GM20000 (cell line): ENCODE measurements at regions not wholly inside any gene's neighbourhood (a gene's known extent, or its start where the extent isn't known, plus 50 kb on each side); places are given as distances from the start of the nearest gene placed in this dataset.

Experiments
- DNase-seq: peaks from one replicate; pipeline ENCODE4 v3.0.0; 2012; ENCODE audit warnings: low spot score
- TF ChIP-seq, protein P1 (sequence below): IDR thresholded peaks from 2 replicates; pipeline ENCODE4 v1.5.1; 2012; ENCODE audit warnings: mild to moderate bottlenecking, control low read depth; ENCODE audit errors: extremely low read depth, missing control alignments

DNA sequence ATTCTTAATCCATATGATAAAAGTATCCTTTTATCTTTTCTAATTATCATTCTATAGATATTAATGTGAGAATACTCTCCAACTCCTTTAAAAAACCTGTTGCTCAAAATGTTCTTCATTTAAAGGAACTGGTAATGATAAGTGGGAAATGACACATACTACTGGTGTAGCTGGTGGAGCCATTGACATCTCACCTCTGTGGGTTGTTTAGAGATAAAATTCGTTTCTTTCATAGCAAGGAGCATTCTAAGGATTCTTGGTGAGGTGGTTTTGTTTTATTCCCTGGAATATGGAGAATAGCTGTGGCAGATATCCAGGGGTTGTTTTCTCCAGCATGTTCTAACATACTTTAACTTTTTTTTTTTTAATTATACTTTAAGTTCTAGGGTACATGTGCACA lies 299.8 kb upstream of the THBS1 start:
- TF ChIP-seq, protein P1, sequence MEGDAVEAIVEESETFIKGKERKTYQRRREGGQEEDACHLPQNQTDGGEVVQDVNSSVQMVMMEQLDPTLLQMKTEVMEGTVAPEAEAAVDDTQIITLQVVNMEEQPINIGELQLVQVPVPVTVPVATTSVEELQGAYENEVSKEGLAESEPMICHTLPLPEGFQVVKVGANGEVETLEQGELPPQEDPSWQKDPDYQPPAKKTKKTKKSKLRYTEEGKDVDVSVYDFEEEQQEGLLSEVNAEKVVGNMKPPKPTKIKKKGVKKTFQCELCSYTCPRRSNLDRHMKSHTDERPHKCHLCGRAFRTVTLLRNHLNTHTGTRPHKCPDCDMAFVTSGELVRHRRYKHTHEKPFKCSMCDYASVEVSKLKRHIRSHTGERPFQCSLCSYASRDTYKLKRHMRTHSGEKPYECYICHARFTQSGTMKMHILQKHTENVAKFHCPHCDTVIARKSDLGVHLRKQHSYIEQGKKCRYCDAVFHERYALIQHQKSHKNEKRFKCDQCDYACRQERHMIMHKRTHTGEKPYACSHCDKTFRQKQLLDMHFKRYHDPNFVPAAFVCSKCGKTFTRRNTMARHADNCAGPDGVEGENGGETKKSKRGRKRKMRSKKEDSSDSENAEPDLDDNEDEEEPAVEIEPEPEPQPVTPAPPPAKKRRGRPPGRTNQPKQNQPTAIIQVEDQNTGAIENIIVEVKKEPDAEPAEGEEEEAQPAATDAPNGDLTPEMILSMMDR = no peak
- DNase-seq = no peak

DNA sequence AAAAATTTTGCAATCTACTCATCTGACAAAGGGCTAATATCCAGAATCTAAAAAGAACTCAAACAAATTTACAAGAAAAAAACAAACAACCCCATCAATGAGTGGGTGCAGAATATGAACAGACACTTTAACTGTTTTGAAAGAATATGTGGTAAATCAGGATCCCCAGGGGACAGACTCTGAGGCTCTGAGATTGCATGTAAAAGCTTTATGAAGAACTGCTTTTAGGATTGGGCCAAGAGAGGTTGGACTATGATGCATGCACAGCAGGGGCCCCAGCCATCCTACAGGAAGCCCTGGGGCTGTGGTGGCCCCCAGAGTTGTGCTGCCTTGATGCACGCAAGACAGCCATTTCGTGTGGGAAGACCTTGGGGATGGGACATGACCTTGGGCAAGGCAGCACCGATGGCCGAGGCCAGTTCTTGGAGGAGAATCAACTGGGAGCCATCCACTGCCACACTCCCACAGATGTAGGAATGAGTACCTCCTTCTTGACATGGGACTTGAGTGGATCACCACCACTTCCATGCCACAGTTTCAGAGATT lies 298.1 kb upstream of the THBS1 start:
- DNase-seq = no peak
- TF ChIP-seq, protein P1 = no peak

DNA sequence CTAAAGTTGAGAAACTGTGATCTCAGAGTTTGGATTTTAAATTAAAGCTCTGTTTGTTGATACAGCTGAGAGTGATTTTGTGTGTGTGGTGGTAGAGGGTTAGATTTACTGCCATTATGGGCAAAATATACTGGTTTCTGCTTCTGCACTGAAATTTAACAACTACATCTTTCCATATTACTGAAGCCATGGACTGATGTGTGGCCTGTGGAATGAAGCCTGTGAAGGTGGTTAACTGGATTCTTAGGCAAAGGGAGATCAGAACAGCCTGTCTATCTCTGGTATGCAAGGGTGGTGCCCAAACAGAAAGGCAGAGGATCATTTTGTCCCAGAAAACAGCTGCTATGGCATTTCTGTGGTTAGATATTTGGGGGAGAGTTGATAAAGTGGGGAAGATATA lies 297.3 kb upstream of the THBS1 start:
- TF ChIP-seq, protein P1 = no peak
- no peak for DNase-seq

DNA sequence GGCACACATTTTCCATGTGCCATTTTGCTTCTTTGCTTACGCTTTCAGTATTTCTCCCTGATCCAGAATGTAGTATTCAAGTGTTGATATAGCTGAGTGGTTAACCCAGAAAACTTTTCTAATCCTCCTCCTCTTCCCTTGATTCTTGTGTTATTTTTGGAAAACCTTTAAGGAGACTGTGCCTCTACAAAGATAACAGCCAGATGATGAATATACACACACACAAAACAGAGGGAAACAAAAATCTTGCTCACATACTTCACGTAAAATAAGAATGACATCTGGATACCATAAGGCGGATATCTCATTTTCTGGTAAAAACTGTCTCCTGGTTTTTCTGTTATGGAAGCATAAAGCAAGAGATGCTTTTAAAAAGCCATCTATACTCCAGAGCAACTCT lies 295.8 kb upstream of the THBS1 start:
- TF ChIP-seq, protein P1 = no peak

DNA sequence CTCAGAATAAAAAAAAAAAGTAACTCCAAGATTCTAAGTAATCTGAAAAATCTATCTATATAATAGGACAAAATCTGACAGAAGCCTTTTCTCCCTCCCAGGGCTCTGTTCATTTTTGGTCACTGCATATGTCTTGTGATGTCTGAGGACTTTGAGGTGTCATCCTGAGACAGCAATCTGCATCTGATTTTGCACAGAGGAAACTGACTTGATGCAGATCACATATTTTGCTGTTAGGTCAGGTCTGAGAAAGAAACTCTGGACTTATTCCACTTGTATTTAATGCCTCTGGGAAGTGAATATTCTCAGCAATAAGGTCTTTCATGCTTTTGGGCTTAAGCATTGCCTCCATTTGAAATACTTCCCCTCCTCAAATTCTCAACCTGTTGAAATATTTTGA lies 295.2 kb upstream of the THBS1 start:
- DNase-seq = no peak
- TF ChIP-seq, protein P1 = no peak

More for the DNA sequence above, 295.8 kb upstream of the THBS1 start:
- DNase-seq = no peak

DNA sequence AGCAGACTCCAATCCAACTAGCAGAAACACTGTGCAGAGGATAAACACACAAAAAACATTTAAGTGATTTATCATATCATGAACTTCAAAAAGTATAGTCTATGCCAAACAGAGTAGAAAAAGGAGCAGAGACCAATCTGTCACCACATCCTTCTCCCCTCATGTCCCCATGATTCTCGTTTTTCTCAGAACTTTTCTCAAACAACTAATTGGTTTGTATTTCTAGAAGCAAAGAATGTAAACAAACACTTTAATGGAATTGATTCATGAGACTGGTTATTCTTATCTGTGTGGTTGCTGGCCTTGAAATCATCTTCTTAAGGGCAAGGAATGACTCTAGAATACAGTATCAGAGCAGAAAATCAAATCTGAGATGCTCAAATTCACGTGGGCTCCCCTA lies 294.2 kb upstream of the THBS1 start:
- TF ChIP-seq, protein P1 = no peak
- DNase-seq = no peak

DNA sequence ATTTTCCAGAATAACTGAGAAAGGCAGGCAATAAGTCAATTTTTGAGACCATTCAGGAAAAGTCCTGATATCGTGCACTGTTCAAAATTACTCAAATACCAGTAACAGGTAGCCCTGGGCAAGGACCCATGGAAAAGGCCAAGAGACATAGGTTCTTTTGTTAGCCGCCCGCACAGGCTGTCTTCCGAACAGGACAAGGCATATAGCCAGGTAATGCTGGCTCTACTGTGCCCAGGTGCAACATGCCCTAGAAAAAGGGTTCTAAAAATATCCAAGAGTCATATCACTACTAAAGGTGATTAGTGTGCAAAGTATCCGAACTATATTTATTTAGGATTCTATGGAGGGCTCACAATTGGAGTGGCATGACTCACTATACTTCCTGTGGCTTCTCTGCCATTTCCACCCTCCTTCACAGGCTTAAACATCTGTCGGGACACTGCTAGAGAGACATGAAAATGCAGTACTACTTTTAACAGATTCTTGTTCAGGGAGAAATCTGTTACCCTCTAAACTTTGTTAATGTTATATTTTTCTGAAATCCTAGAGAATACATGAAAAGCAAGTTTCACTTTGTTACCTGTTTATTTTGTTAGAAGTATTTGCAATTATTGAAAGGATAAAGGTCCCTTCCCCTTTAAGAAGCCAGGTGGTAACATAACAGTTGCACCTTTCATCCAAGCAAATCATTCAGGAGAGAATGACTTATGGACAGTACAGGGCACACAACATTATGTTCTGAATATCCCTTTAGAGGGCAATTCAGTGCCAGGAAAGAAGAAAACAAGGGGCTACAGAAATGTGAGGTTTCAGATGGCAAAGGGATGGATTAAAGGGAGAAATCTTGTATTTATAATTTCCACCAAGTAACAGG lies 293.3 kb upstream of the THBS1 start:
- no peak for DNase-seq
- TF ChIP-seq, protein P1 = no peak
